Neural crest cell (in vitro differentiated cells): ENCODE measurements at regions not wholly inside any gene's neighbourhood (a gene's known extent, or its start where the extent isn't known, plus 50 kb on each side); places are given as distances from the start of the nearest gene placed in this dataset.

ENCODE experiments used
- DNase-seq: peaks from one replicate; pipeline ENCODE4 v3.0.0; 2021; ENCODE audit warnings: low read depth, mixed read lengths, low spot score
- H3K27ac Mint-ChIP-seq: one replicate; pipeline ENCODE4 v1.8.0; 2021; ENCODE audit warnings: mild to moderate bottlenecking, mixed read lengths; ENCODE audit not compliant: unreplicated experiment
- H3K27me3 Mint-ChIP-seq: 2 replicates; pipeline ENCODE4 v1.8.0; 2021; ENCODE audit warnings: low read depth, mild to moderate bottlenecking, mixed read lengths
- H3K36me3 Mint-ChIP-seq: 2 replicates; pipeline ENCODE4 v1.8.0; 2021; ENCODE audit warnings: low read depth, mild to moderate bottlenecking, mixed read lengths
- H3K4me1 Mint-ChIP-seq: 2 replicates; pipeline ENCODE4 v1.8.0; 2021; ENCODE audit warnings: mixed read lengths
- H3K4me3 Mint-ChIP-seq: one replicate; pipeline ENCODE4 v1.8.0; 2021; ENCODE audit warnings: mild to moderate bottlenecking, mixed read lengths
- H3K9me3 Mint-ChIP-seq: 2 replicates; pipeline ENCODE4 v1.8.0; 2021; ENCODE audit warnings: mixed read lengths
- TF ChIP-seq, protein P1 (sequence below): fragments of 200-600 bp; sonication (generic); conservative IDR thresholded peaks from 2 replicates; pipeline ENCODE4 v1.5.0; 2021; ENCODE audit warnings: antibody characterized with exemption, mild to moderate bottlenecking

DNA sequence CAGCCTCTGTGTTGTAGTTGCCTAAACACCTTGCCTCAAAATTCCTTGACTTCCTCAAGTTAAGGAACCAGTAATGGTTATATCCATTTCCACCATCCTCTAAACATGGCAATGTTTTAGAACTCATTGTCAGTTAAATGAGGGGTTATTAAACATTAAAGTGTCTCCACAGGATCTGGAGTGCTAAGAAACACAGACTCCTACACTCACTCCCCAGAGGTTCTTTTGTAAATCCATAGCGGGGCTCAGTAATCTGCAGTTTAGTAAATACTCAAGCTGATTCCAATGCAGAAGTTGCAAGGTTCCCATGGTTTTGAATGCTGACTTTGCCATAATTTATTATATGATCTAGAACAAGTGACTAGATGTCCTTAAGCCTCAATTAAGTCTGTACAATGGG is 245.5 kb downstream of the GPAT3 start:
- Mint-ChIP-seq H3K9me3 (no peaks in the 10 kb centered on the region), H3K27ac (no peak overlapping the region), H3K36me3 (no peaks in the 10 kb centered on the region), H3K4me1 (no peaks in the 10 kb centered on the region), H3K4me3 (no peak overlapping the region), H3K27me3 (no peaks in the 10 kb centered on the region)
- no peak for DNase-seq
- TF ChIP-seq, protein P1, sequence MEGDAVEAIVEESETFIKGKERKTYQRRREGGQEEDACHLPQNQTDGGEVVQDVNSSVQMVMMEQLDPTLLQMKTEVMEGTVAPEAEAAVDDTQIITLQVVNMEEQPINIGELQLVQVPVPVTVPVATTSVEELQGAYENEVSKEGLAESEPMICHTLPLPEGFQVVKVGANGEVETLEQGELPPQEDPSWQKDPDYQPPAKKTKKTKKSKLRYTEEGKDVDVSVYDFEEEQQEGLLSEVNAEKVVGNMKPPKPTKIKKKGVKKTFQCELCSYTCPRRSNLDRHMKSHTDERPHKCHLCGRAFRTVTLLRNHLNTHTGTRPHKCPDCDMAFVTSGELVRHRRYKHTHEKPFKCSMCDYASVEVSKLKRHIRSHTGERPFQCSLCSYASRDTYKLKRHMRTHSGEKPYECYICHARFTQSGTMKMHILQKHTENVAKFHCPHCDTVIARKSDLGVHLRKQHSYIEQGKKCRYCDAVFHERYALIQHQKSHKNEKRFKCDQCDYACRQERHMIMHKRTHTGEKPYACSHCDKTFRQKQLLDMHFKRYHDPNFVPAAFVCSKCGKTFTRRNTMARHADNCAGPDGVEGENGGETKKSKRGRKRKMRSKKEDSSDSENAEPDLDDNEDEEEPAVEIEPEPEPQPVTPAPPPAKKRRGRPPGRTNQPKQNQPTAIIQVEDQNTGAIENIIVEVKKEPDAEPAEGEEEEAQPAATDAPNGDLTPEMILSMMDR, result no peak

DNA sequence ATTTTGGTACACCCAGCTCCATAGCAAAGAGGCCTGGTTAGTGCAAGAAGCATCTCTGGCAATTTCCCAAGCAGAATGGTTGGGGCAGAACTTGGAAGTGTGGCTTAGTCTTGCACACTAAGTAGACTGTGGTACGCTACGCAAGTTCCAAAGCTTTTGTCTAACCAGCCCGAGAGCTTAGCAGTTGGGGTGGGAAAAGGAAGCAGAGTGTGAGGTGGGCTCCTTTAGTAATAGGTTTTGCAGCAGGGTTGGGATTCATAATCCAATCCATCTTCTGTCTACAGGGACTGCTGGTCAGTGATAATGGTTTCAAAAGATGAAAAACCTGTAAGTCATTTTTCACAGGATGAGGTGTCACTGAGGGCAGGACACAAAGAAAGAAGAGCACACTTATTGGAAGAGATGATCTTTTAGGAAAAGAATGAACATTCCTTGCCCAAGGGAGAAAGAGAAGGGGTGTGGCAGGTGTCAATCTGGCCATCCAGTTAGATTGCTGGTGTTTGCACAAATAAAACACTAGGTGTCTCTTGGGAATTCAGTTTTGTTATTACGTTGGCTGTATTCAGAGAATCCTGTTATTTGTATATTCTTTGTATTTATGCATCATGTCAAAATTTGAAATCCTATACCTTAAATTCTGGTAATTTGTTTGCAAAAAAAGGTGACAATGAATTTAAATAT is 244.3 kb downstream of the GPAT3 start:
- Mint-ChIP-seq H3K9me3 (no peaks in the 10 kb centered on the region), H3K36me3 (no peaks in the 10 kb centered on the region), H3K27ac (no peak overlapping the region), H3K4me1 (no peaks in the 10 kb centered on the region), H3K4me3 (no peak overlapping the region), H3K27me3 (no peaks in the 10 kb centered on the region)
- no peak for DNase-seq
- TF ChIP-seq, protein P1, result no peak

DNA sequence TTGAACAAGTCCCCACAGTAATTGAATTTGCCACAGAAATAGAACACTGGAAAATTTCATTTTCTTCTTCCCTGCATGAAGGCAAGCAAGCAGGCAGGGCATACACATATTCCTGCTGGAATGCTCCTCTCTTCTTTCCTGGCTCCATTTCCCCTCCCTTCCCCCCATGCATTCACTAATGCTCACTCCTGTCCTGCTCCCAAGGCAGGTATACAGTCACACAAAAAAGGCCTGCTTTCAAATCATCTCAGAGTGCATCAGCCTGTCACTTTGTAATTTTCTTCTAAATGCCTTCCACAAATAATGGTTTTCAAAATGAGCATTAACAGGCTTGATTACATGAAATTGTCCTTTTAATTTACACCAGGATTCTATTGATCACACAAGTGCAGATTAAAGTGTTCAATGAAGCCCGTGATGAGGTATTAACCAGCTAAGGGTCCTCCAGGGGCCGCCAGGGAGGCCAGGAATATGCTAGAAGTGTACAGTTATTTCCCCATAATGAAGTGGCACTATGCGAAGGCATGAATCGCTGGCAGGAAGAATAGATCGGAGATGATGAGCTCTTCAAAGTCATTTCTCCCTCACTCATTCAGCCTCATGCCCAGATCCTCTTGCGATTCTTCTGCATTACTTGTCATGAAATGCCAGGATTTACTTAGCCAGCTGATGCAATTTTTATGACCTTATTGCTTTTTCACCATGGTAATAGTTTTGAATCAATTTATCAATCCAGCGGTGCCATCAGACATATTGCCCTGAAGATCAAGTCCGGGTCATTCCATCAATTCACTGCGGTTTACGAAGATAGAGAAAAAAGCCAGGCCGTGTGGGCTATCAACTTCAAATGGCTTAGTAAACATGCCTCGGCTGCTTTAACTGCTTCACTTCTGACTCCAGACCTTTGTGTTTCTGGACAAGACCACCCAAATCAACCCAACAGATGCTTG is 243.5 kb downstream of the GPAT3 start:
- Mint-ChIP-seq H3K27ac (no peak overlapping the region), H3K4me1 (no peaks in the 10 kb centered on the region), H3K4me3 (no peak overlapping the region), H3K36me3 (no peaks in the 10 kb centered on the region), H3K9me3 (no peaks in the 10 kb centered on the region), H3K27me3 (no peaks in the 10 kb centered on the region)
- TF ChIP-seq, protein P1, result no peak
- DNase-seq, result no peak

DNA sequence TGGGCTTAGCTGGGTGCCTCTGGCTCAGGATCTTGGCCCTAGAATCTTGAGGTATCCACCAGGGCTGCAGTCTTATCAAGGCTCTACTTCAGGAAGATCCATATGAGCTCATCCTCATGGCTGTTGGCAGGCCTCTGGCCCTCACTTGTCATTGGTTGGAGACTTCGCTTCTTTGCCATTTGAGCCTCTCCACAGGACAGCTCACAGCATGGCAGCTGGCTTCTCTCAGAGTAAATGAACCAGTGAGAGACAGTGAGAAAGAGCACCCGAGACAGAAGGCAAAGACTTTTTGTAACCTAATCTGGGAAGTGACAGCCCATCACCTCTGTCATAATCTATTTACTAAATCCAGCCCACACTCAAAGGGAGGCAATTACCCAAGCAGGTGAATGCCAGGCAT is 236.8 kb downstream of the GPAT3 start:
- H3K27me3 Mint-ChIP-seq, result peaks cover 3% of the 10 kb centered on the region
- no peak overlapping the region for H3K27ac Mint-ChIP-seq
- no peak overlapping the region for H3K4me3 Mint-ChIP-seq
- DNase-seq, result no peak
- no peaks in the 10 kb centered on the region for H3K36me3 Mint-ChIP-seq
- TF ChIP-seq, protein P1, result no peak
- H3K9me3 Mint-ChIP-seq, result no peaks in the 10 kb centered on the region
- no peaks in the 10 kb centered on the region for H3K4me1 Mint-ChIP-seq

DNA sequence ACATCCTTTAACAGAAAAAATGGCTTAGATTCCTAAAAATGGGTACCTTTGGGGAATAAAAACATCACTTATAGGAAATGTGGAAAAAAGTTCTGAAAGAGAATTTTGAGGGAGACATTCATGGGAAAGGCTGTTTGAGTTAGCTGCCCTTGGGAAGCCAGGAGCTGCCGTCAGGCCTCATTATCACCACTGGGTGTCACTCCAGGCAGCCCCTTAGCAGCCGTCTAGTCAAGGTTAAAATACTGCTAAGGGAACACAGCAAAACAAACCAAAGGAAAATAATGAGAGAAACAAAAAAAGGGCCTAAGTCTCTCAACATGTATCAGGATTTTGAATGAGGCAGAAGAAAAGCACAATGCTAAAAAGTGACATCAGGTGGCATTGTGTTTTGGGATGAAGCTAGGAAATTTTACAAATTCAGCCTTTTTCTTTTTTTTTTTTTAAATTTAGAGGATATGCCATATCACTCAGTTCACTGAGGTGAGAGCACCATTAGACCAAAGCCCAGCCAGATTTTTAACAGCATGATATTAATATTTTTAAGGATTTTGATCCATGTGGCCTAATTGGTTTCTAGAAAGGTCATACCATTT is 235.3 kb downstream of the GPAT3 start:
- no peak overlapping the region for H3K4me3 Mint-ChIP-seq
- no peaks in the 10 kb centered on the region for H3K4me1 Mint-ChIP-seq
- peaks cover 3% of the 10 kb centered on the region for H3K27me3 Mint-ChIP-seq
- TF ChIP-seq, protein P1, result peak; percentile 79
- no peaks in the 10 kb centered on the region for H3K36me3 Mint-ChIP-seq
- peak; percentile 31 for DNase-seq
- no peak overlapping the region for H3K27ac Mint-ChIP-seq
- H3K9me3 Mint-ChIP-seq, result no peaks in the 10 kb centered on the region
